NCI-H774 (cell line): ENCODE measurements at regions not wholly inside any gene's neighbourhood (a gene's known extent, or its start where the extent isn't known, plus 50 kb on each side); places are given as distances from the start of the nearest gene placed in this dataset.

Experiments
- DNase-seq: peaks from one replicate; lab custom pipeline; 2025; lab: John Stamatoyannopoulos, UW

DNA sequence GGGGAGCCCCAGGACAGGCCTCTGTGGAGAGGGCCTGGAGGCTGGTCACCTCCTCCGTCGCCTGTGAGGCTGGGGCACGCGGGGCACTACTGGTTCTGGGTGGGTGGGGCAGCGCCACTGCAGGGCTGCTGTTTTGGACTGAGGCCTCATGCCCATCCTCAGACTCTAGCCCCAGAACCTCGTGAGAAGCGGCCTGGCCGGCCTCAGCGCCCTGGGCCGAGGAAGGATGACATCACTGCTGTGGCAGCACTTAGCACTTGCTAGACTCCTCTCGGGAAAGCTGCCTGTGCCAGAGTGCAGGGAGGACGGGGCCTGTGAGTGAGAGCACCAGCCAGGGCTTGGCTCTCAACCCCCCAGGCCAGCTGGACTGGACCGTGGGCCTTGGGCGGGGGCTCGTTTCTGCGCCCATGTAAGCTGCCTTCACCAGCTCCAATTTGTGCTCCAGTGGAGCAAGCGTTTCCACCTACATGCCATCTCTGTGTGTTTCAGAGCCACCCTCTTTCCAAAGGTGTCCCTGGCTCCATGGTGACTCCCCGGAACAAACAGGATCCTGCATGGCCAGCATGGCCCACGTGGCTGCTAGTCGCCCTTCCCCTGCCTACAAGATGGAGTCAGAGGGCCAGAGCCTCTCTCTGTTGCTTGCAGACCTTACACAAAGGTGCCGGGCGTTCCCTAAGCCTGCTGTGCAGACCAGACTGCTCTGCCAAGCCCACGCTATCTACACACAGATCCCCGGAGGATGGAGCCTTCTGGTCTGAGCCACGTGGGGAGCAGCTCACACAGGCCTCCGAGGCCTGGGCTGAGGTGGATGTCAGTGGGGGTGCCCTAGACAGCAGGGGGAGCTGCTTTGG lies 102.9 kb downstream of the CTTN start:
- DNase-seq, result no peak

DNA sequence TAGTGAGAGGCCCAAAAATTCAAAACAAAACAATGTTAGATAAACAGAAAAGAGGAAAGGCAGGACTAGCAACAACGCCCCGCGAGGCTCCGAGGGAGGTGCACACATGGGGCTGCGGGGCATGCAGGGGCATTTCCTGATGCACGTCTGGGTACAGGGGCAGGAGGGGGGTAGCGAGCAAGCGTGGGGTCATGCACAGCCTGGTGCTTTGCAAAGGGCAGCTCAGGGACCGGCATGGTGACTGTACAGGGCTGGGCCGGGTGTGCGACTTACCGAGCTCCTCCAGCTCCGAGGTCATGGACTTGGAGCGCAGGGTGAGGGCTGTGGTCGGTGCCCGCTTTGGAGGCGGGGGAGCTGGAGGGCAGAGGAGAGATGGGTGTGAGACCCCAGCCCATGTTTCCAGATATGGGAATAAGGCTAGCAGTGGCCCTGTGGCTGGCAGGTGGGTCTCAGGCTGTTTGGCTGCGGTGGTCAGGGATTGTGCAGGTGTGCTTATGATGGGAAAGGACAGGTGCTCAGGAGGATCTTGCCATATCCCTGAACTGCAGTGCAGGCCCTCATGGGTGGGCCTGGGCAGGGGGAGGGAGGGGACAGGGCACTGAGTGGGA lies 103.7 kb downstream of the CTTN start:
- no peak for DNase-seq

DNA sequence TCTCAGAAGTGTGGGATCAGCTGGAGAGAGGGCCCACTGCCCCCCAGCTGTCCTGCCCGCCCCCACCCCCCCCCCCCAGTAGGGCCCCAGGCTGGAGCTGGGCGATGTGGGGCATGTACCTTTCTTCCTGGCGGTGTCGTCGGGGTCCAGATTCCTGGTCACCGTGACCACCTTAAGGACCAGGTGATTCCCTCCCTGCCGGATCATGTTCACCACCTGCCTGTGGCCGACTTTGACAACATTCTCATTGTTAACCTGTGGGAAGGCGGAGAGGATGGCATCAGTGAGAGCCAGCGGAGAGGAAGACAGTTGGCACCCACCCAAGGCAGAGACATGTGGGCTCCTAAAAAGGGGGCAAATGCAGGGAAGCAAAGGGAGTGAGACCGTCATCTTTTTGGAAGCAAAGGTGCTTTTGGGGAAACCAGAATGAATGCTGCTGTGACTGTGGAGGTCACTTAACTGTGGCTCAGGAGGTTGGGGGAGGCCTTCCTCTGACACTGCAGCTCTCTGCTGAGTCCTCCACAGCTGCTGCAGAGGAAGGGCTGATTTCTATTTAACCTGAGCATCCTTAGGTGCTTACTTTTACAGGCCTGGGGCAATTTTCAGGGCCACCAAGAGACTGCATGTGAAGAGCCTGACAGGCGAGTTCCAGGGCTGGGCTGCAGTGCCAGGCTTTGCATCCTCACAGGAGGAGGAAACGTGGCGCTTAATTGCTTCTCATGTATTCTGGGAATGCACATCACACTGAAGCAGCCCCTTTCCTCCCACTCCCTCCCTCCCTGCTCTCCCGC lies 104.5 kb downstream of the CTTN start:
- peak; percentile 40 for DNase-seq

DNA sequence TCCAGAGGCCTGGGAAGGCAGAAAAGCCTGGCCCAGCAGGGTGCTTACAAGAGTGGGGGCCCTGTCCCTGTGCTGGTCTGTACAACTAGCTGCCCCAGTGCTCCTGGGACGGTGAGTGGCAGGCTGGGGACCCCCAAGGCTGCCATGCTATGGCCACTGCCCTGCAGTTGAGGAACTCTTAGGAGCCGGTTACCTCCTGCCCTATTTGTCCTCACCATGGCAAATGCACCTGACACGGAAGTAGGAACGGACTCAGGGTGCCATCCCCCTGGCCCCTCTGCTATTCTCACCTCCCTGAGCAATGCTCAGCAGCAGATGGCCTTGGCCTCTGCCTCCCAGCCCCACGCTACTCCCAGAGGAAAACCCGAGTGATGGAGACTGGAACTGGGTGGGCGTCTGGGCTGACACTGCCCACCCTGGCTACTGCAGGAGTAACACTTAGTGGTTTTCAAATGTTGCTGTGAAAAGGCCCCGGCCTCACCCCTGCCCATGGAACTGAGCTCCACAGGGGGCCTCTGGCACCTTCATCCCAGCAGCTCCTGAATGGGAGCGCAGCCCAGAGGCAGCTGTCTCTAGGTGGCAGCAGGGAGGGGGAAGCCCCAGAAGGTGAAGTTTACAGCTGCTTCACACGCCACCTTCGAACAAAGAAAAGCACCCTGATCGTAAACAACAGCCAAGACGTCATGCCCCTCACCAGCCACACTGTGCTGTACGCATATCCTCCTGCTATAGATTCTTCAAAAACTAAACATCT lies 105.3 kb downstream of the CTTN start:
- peak; percentile 57 for DNase-seq

DNA sequence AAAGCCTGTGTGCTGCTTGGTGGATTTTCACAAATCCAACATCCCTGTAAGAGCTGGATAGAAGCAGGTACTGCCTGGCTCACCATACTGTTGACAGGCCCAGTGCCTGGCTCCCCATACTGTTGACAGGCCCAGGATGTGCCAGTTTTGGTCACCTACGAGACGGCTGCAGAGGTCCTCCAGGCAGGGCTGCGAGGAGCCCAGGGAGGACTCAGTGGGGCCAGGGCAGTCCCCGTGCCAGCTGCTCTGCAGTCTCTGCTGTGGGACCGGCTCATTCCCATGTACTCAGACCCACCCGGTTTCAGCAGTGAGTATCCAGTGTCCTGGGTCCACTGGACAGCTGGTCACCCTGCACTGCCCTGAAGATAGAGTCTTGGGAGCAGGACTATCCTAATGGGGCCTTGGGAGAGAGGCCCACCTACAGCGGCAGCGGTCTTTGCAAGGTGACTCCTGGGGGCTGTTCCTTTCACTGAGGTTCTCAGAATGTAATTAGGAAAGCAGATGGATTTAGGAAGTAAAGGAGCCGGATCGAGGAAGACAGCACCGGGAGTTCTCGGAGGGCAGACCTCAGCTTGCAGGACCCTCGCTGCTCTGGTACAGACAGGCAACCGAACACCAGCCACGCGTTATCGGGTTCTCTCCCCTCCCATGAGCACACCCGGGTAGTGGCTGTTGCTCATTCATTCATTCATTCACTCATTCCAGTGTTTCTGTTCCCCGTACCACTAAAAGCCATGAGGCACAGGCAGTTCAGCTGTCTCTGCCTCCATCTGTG lies 106.1 kb downstream of the CTTN start:
- DNase-seq, result no peak

DNA sequence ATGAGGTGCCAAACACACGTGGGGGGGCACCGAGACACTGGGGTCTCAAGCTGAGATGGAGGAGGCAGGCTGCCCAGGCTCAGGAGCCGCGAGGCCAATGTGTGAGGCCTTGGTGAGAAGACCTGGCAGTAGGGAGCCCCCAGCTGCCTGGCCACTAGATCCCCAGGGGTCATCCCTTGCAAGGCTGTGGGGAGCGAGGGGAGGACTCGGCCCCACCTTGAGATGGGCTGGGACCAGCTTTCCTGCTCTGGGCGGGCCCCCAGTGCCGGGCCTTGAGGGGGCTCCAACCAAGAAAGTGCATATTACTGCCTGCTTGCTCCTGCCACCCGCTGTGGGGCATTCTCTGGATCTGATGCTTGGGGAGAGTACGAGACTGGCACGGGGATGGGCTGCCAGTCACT lies 107.0 kb downstream of the CTTN start:
- no peak for DNase-seq

DNA sequence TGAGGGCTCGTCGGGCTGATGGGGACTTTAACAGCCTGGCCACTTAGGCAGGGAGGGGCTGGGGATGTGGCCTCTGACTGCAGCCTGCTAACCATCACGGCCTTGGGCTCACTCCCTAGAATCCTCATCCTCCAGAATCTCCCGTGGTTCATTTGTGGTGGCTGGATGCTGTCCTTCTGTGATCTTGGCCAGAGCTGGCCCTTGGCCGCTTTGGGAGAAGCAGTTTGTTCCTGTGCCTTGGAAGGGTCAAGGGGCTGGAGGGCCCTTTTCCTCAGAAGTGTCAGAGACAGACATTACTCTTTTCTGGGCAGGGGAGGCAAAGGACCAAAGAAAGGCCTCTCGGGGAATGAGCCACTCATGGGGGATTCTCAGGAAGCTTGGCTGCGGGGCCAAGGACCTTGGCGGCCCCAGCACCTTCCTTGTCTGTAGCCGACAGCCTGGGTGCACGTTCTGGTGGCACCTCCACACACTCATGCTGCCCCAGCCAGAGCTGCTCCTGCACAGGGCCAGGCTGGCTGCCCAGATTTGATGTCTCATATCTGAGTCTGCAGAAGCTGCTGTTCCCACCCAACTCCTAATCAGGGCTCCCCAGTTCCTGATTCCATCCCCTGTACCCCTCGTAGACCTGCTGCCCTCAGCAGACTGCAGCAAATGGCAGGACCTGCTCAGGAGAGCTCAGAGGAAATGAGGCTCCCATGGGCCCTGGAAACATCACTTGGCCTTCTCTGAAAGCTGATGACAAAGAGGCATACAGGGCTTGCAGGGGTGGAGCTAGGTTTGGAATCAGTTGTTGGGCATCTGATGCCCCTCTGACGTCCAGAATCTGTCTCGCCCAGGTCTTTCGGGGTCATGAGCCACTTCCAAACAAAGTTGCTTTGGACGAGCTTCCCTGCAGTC lies 107.7 kb downstream of the CTTN start:
- DNase-seq, result no peak

DNA sequence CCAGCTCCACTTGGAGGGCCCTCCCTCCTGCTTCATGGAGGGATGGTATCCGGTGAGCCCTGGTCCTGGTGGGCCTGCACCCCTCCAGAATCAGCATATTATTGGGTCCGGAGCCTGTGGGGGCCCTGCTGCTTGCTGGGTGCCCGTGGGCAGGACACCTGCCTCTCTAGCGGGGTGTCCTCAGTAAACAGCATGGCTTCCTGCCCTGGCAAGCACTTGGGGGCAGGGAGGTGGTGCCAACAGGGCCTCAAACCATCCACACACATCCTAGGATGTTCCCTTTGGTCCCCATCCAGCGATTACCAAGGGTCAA lies 108.3 kb downstream of the CTTN start:
- DNase-seq, result no peak

DNA sequence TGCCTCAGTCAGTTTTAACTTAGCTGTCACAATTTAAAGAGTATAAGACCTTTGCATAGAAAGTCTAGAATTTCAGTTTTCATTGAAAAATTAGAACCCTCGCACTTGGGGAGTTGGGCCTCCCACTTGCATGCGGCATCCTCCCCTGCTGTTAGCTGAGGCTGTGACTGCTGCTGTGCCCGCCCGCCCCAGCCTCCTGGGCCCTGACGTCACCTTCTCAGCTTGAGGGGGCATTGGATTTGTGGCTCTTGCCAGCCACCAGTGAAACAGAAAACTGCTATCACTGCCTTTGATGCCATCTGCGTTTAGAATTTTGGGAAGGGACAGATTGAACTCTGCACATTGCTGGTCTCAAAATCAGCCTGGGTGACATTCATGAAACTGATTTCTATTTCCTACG lies 108.7 kb downstream of the CTTN start:
- DNase-seq, result no peak

DNA sequence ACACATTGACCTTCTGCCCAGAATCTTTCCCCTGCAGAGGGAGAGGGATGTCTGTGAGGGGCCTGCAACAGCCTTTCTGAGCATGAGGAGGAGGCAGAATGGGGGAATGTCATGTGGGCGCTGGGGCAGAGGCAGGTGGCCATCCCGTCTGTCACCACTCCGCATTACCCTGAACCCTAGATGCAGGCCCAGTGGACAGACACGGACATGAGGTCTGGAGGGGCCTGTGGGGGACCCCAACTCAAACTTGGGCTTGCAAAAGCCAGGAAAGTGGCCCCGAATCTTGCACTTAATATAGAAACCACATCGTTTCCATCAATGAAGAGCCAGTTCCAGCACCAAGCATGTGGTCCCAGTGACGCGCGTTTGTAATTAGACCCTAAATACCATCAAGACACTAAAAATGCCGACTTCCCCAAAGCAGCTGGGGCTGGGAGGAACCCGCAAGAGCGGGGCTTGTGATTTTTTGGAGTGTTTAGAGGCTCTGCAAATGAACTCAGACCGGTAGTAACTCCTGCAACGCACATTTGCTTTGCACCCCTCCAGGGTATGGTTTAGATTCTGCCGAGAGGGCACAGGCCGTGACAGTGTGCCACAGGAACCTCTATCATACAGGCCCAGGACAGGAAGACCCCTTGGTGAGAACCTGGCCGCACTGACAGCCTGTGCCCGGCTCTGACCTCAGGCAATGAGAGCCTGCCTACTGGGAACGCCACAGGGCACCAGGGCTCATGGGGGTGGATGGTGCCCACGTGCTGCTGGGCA lies 109.3 kb downstream of the CTTN start:
- no peak for DNase-seq

DNA sequence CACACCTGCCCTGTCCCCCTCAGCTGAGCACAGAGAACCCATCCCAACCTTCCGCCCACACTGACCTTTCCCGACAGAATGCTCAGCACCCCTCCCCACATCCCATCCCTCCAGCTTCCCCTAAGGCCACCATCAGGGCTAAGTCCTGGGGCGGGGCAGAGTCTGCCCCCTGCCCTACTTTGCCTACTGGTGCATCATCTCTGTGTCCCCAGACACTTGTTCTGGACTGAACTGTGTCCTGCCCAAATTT lies 109.8 kb downstream of the CTTN start:
- DNase-seq, result no peak

DNA sequence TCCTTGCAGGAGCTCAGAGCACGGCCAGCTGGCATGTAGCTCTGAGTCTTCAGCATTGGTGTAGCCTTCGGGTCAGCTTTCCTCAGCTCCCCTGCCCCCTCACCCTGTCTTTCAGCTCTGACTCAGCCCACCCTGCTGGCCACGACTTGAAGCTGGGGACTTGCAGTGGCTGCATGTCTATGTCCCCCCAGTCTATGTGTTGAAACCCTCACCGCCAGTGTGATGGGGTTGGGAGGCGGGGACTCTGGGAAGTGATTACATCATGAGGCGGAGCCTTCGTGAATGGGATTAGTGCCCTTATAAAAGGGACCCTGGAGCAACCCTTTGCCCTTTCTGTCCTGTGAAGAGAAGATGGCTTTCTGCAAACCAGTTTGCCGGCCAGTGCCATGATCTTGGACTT lies 111.1 kb downstream of the CTTN start:
- DNase-seq, result no peak

DNA sequence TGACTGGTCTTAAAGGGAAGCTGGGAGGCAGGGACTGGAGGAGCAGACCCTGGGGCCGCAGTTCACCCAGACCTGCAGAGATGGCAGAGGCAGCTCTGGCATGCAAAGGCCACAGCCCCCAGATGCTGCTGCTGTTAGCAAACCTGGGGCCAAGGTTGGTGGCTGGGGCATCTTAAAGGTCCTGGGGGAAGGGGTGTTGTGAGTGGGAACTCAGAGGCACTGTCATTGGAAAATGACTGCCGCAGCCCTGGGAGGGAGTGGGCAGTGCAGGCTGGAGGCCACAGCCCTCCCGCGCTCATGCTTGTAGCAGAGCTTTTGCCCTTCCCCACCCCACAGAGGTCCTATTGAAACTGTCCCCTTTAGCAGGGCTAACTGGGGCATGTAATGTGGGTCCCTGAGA lies 111.8 kb downstream of the CTTN start:
- no peak for DNase-seq

DNA sequence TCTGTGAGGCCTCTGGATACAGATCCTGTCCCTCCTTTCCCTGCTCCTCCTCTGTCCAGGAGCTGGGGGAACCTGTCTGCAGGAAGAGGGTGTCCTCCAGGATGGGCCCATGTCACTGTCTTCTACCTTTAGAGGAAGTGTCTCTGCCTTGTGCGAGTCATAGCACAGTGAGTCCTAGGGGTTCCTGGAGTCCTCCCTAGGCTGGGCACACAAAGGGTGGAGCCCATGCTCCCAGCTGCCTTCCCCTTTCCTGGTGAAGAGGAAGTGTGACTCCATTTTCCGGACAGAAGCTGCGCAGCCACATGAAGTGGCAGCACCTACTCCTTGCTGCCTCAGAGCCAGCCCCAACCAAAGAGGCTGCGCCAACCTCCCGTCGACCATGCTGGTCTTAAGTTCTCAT lies 112.2 kb downstream of the CTTN start:
- DNase-seq, result no peak

DNA sequence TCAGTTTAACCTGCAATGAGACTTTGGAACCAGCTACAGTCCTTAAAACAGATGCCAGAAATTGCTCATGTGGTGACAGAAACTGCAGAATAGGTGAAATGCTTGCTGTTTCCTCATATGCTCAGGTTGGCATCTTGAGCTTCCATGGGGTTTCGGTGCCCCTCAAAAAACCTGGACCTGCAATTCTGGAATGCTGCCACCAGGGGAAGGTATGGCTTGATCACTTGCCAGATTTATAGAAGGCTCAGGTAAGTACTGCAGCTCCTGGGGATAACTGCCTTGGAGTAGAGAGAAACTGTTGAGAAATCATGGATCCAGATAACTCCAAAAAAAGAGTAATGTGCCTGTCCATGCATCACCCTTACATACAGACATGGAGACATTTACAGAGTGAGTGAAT lies 113.0 kb downstream of the CTTN start:
- DNase-seq, result no peak

DNA sequence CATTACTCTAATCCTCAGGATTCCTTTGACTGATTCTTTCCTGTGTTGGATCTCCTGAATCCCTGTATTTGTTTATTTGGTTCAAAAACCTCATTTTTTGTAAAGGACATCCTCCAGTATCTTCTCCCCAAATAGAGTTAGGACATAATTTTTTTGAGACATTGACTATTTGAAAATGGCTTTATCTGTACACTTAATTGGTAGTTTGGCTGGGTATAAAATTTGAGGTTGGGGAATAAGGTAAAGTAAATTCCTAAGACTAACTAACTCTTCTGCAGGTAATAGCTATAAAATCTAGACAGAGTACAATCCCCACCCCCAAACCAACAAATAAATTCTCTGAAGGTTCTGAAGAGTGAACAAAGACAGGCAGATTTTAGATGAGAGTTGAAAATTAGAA lies 114.4 kb downstream of the CTTN start:
- no peak for DNase-seq

DNA sequence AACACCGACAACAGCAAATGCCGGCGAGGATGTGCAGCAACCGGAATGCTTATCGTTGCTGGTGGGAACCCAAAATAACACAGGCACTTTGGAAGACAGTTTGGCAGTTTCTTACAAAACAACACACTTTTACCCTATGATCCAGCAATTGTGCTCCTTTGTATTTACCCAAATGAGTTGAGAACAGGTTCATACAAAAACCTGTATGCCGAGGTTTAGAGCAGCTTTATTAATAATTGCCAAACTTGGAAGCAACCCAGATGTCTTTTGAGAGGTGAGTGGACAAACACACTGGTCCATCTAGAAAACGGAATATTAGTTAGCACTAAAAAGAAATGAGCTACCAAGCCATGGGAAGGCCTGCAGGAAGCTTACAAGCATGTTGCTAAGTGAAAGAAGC lies 118.9 kb downstream of the CTTN start:
- DNase-seq, result no peak

DNA sequence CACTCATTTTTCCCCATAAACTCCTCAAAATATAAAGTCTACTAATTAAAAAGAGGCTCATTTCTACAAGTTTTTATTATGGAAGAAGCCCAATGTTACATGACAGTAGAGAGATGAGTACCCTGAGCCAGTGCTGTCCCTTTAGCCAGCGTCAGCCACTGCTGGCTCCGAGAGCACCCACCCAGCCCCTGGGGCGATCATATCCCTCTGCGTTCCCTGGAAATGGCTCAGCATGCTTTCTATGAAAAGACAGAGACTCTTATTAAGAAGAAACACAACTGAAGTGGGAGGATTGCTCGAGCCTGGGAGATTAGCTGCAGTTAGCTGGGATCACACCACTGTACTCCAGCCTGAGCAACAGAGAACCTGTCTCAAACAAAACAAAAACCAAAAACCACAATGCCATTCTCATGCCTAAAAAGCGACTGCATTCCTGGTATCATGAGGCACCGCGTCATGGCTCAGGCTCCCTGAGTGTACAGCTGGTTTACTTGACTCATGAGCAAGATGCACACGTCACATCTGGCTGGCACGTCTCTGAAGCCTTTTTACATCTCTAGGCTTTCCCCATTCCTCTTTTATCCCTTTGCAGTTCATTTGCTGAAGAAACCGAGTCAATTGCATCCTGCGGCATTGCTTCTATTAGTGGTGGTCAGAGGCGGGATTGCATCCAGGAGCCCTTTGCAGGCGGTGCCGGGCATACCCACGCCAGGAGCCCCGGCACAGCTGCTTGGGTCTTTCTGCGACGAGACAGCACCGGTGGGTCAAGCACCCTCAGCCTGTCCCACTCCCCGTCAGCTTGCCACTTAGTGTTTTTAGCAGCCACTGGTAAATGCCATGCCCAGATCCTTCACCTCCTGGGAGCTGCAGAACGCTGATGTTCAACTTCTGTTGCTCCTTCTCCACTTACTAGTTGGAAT lies 119.9 kb downstream of the CTTN start:
- DNase-seq, result no peak

DNA sequence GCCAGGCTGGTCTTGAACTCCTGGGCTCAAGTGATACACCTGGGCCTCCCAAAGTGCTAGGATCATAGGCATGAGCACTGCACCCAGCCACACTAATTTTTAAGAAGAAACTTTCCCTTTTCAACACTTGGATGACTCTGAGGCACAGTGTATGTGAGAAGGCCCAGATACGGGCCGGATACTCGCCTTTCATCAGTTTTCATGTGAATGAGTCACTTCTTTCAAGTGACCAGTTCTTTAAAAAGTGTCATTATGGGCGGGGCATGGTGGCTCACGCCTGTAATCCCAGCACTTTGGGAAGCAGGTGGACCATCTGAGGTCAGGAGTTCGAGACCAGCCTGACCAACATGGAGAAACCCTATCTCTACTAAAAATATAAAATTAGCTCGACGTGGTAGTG lies 120.8 kb downstream of the CTTN start:
- DNase-seq, result no peak
